Astrocyte (in vitro differentiated cells and primary cell): ENCODE measurements at regions not wholly inside any gene's neighbourhood (a gene's known extent, or its start where the extent isn't known, plus 50 kb on each side); places are given as distances from the start of the nearest gene placed in this dataset.

Experiments
- CTCF ChIP-seq: IDR thresholded peaks from 2 replicates; pipeline ENCODE4 v1.5.1; 2011; ENCODE audit warnings: low read depth, mild to moderate bottlenecking, inconsistent platforms, low read length, moderate library complexity; ENCODE audit not compliant: insufficient read depth
- EZH2 ChIP-seq: IDR thresholded peaks from 2 replicates; pipeline ENCODE4 v1.6.1; 2012; ENCODE audit warnings: mild to moderate bottlenecking, low read length, inconsistent platforms; ENCODE audit not compliant: insufficient read depth

- no peak for TF ChIP-seq CTCF
- TF ChIP-seq EZH2, result no peak
These were observed 320.1 kb downstream of the ZNF536 start for GRCh38 chr19:30692181-30692811.
